A549 (cell line): ENCODE measurements at regions not wholly inside any gene's neighbourhood (a gene's known extent, or its start where the extent isn't known, plus 50 kb on each side); places are given as distances from the start of the nearest gene placed in this dataset.

ENCODE experiments used
- ATAC-seq, 2 experiments: fragments of 200-7000 bp in 1 of 2; fragments of >200 bp in 1 of 2; cut with Nextera tagmentation in 1 of 2; cut with Tn5 transposase in 1 of 2; 3 replicates each; pipeline versions ENCODE4 v1.8.0 to v1.9.1; 2018 to 2020; ENCODE audit warnings: mild to moderate bottlenecking in 1 of 2, moderate library complexity in 1 of 2
- CTCF ChIA-PET: fragments of 300-600 bp; sonication (Branson Sonifier 250); formaldehyde crosslinking; extraction: SDS; loops from one replicate; lab custom pipeline; 2021; ENCODE audit warnings: antibody characterized with exemption, inconsistent platforms; lab: Yijun Ruan, JAX
- POLR2A ChIA-PET: fragments of 350-600 bp; formaldehyde crosslinking; extraction: SDS; loops from one replicate; lab custom pipeline; 2021; ENCODE audit warnings: antibody characterized with exemption, inconsistent platforms; lab: Yijun Ruan, JAX
- DNase-seq, 2 experiments: peaks; one replicate each; pipeline versions ENCODE4 v3.0.0 to v3.0.0-alpha.2; 2011 to 2016; ENCODE audit warnings: low read depth in 1 of 2, low spot score in 1 of 2
- FAIRE-seq: peaks from 2 replicates; lab custom pipeline; 2011; peaks lifted over from hg19 to GRCh38; lab: Jason Lieb, UNC
- H3K27ac ChIP-seq, 2 experiments: fragments of >200 bp; sonication (Bioruptor Twin); formaldehyde crosslinking; 3 replicates each; pipeline ENCODE4 v1.5.1; 2016 to 2017
- H3K4me1 ChIP-seq: fragments of >200 bp; sonication (Bioruptor Twin); formaldehyde crosslinking; 3 replicates; pipeline ENCODE4 v1.6.1; 2016
- H3K4me2 ChIP-seq: fragments of >200 bp; sonication (Bioruptor Twin); formaldehyde crosslinking; 3 replicates; pipeline ENCODE4 v1.6.1; 2016
- H3K4me3 ChIP-seq: fragments of >200 bp; sonication (Bioruptor Twin); formaldehyde crosslinking; 3 replicates; pipeline ENCODE4 v1.5.1; 2016
- H3K9me3 ChIP-seq: fragments of >200 bp; sonication (Bioruptor Twin); formaldehyde crosslinking; 3 replicates; pipeline ENCODE4 v1.6.1; 2016
- CBX2 ChIP-seq: fragments of 200-600 bp; sonication (generic); IDR thresholded peaks from 2 replicates; pipeline ENCODE4 v1.6.1; 2016; ENCODE audit warnings: low read depth, mild to moderate bottlenecking, borderline replicate concordance
- CEBPB ChIP-seq, 2 experiments: fragments of >200 bp in 1 of 2; sonication (Bioruptor Twin) in 1 of 2; formaldehyde crosslinking in 1 of 2; IDR thresholded peaks; 2 replicates each; pipeline ENCODE4 v1.6.1; 2012 to 2016
- CHD4 ChIP-seq: fragments of 200-600 bp; sonication (generic); IDR thresholded peaks from 2 replicates; pipeline ENCODE4 v1.6.1; 2016; ENCODE audit warnings: antibody characterized with exemption, mild to moderate bottlenecking, borderline replicate concordance
- ESRRA ChIP-seq: fragments of 150-350 bp; IDR thresholded peaks from 2 replicates; pipeline ENCODE4 v1.6.1; 2014; ENCODE audit warnings: mild to moderate bottlenecking, low read length, borderline replicate concordance
- FOSL2 ChIP-seq, 2 experiments: fragments of 450-650 bp in 1 of 2; fragments of >200 bp in 1 of 2; sonication (Bioruptor Twin) in 1 of 2; formaldehyde crosslinking; IDR thresholded peaks; 2 replicates each; pipeline versions ENCODE4 v1.5.0 to v1.6.1; 2016 to 2020; ENCODE audit warnings: mild to moderate bottlenecking in 1 of 2, moderate library complexity in 1 of 2
- HDAC2 ChIP-seq: fragments of 200-600 bp; sonication (generic); IDR thresholded peaks from 2 replicates; pipeline ENCODE4 v1.6.1; 2016
- HOXB5 ChIP-seq: fragments of 250-450 bp; sonication (Bioruptor Pico); IDR thresholded peaks from 2 replicates; pipeline ENCODE4 v1.5.0; 2020; ENCODE audit warnings: mild to moderate bottlenecking, moderate library complexity
- JUN ChIP-seq, 2 experiments: fragments of >200 bp; sonication (Bioruptor Twin); formaldehyde crosslinking; IDR thresholded peaks; 2 replicates in 1 of 2; 3 replicates in 1 of 2; pipeline ENCODE4 v1.6.1; 2016 to 2017
- KDM1A ChIP-seq: fragments of 200-600 bp; sonication (generic); IDR thresholded peaks from 2 replicates; pipeline ENCODE4 v1.6.1; 2016; ENCODE audit warnings: low read depth, mild to moderate bottlenecking
- MYC ChIP-seq: IDR thresholded peaks from 2 replicates; pipeline ENCODE4 v1.6.1; 2012; ENCODE audit warnings: mild to moderate bottlenecking, inconsistent platforms, low read length, improper control_type of control experiment, borderline replicate concordance
- PHF8 ChIP-seq: fragments of 200-600 bp; sonication (generic); IDR thresholded peaks from 2 replicates; pipeline ENCODE4 v1.6.1; 2016; ENCODE audit warnings: low read depth, mild to moderate bottlenecking, antibody characterized with exemption, moderate library complexity, borderline replicate concordance
- POLR2A ChIP-seq: IDR thresholded peaks from 2 replicates; pipeline ENCODE4 v1.6.1; 2012; ENCODE audit warnings: mild to moderate bottlenecking, low read length
- POLR2AphosphoS2 ChIP-seq: conservative IDR thresholded peaks from 2 replicates; pipeline ENCODE4 v1.6.1; 2012; ENCODE audit warnings: low read length, improper control_type of control experiment, inconsistent platforms
- RCOR1 ChIP-seq: fragments of 150-350 bp; IDR thresholded peaks from 2 replicates; pipeline ENCODE4 v1.6.1; 2014; ENCODE audit warnings: antibody characterized with exemption, low read length, low read depth
- SMC3 ChIP-seq: fragments of >200 bp; sonication (Bioruptor Twin); formaldehyde crosslinking; IDR thresholded peaks from 3 replicates; pipeline ENCODE4 v1.6.1; 2018; ENCODE audit warnings: inconsistent platforms
- TP53 ChIP-seq: fragments of 250-450 bp; sonication (Bioruptor Pico); IDR thresholded peaks from 2 replicates; pipeline ENCODE4 v1.5.0; 2021; ENCODE audit warnings: mild to moderate bottlenecking, moderate library complexity
- WGBS: methylation state at CpG from one replicate; pipeline ENCODE4 v1.1.6; 2017; ENCODE audit errors: missing lambda C conversion rate; 5-methylcytosine and 5-hydroxymethylcytosine counted together
- TF ChIP-seq, protein P1 (sequence below): fragments of 450-650 bp; IDR thresholded peaks from 2 replicates; pipeline ENCODE4 v1.6.1; 2014; ENCODE audit warnings: antibody characterized with exemption
- TF ChIP-seq, protein P2 (sequence below): fragments of 200-600 bp; sonication (generic); IDR thresholded peaks from 2 replicates; pipeline ENCODE4 v1.6.1; 2016; ENCODE audit warnings: antibody characterized with exemption, mild to moderate bottlenecking, moderate library complexity
- TF ChIP-seq, protein P3 (sequence below): fragments of 250-450 bp; sonication (Bioruptor Pico); IDR thresholded peaks from 2 replicates; pipeline ENCODE4 v1.5.0; 2021; ENCODE audit warnings: mild to moderate bottlenecking, moderate library complexity, borderline replicate concordance
- TF ChIP-seq, protein P4 (sequence below): IDR thresholded peaks from 2 replicates; pipeline ENCODE4 v1.6.1; 2012
- TF ChIP-seq, protein P5 (sequence below): fragments of 150-350 bp; IDR thresholded peaks from 2 replicates; pipeline ENCODE4 v1.6.1; 2014; ENCODE audit warnings: low read depth, mild to moderate bottlenecking, low read length

DNA sequence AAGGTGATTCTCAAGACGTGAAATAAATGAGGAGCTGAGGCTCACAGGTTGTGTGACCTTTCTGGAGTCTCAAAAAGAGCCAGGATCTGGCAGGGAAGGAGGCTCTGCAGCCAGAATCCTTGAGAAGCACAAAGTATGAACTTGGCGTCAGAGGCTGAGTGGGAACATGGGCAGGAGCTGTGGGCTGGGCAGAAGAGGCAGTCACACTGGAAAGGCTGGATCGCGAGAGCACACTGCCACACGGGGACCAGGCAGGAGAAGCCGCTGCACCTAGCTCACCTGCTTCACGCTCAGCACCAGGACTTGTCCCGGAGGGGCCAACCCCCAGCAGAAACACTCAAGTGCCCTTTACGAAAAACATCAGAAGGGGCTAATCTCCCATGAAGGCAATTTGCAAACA is 535.0 kb downstream of the TNS3 start:
- H3K4me1 ChIP-seq, result no peaks in the 10 kb centered on the region
- TF ChIP-seq SMC3 (no peak), CEBPB (IDR thresholded peaks at IDR 0.05) (no peak), PHF8 (no peak), TP53 (CRISPR knock-in tag) (no peak), FOSL2 (IDR thresholded peaks at IDR 0.05) (no peak), FOSL2 (CRISPR knock-in tag; IDR thresholded peaks at IDR 0.05) (no peak), ESRRA (no peak), KDM1A (no peak), CHD4 (no peak)
- TF ChIP-seq, protein P1, sequence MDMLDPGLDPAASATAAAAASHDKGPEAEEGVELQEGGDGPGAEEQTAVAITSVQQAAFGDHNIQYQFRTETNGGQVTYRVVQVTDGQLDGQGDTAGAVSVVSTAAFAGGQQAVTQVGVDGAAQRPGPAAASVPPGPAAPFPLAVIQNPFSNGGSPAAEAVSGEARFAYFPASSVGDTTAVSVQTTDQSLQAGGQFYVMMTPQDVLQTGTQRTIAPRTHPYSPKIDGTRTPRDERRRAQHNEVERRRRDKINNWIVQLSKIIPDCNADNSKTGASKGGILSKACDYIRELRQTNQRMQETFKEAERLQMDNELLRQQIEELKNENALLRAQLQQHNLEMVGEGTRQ, result no peak
- TF ChIP-seq, all 56 proteins: peak for 0
- DNase-seq, result no peak
- no peak overlapping the region for H3K4me2 ChIP-seq
- no peak for FAIRE-seq
- no peak overlapping the region for H3K27ac ChIP-seq
- no peaks in the 10 kb centered on the region for H3K9me3 ChIP-seq
- POLR2A ChIA-PET, result no interaction called here
- CTCF ChIA-PET, result interaction anchor here (0.9 kb wide), 1 partner anchor 24 kb away, joined by 3 read pairs; no protein-coding TSS in a partner anchor
- 70% methylated on average over 9 of the region's 9 CpGs for WGBS
- ATAC-seq, result no peak
- no peak overlapping the region for H3K4me3 ChIP-seq

DNA sequence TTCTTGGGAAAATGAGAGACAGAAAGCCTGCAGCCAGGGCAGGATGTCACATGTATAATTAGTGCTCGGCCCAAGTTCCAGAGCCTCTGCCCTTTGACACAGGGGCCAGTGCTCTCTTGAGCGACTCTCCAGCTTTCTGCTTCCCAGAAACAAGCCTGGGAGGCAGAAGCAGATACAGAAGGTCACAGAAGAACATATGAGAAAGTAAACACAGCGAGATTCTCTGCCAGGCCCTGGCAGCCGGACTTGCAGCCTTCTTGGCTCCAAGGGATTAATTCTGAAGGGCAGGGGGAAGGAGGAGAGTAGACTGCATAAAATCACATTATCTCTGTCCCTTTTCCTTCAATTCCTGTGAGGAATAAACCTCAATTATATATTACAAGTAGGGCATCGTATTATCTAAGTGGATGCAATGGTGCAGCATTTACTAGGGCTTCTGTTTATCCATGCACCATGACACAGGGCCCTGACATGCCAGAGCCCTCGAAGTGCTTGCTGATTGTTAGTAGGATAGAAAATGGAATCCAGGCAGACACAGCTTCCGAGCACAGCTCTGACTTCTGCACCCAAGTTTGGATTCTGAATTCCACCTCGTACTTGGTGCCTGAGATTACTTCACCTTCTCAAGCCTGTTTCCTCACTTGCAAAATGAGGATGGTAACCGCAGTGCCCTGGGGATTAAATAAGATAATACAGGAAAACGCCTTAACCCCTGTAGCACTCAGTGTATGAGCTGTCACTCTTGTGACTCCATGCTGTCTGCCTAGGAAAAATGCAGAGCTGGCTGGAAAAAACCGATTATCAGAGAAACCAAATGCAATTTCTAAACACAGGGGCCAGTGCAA is 536.5 kb downstream of the TNS3 start:
- no peak for FAIRE-seq
- 48% methylated on average over 11 of the region's 11 CpGs for WGBS
- H3K9me3 ChIP-seq, result no peaks in the 10 kb centered on the region
- no peak for DNase-seq
- H3K4me3 ChIP-seq, result no peak overlapping the region
- TF ChIP-seq HOXB5 (CRISPR knock-in tag), result no peak
- CTCF ChIA-PET, result no interaction called here
- H3K27ac ChIP-seq, result no peak overlapping the region
- ATAC-seq, result no peak
- H3K4me1 ChIP-seq, result no peaks in the 10 kb centered on the region
- no peak overlapping the region for H3K4me2 ChIP-seq
- POLR2A ChIA-PET, result no interaction called here

DNA sequence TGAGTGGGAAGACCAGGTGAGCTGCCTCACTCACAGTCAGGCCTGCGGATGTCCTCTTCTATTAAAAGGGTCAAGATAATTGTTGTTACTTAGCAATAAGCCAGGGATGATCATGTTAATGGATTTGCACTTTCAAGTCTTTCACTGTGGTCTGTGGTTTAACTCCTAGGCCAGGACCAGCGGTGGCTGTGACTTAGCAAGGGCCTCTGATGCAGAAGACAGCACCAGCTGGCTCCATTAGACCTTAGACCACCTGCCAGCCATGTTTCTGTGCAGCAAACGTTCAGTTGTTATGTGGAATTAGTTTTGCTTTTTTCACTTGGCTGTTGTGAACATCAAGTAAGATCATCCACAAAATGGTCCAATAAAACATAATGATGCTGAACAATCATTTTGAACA is 537.3 kb downstream of the TNS3 start:
- POLR2A ChIA-PET, result no interaction called here
- H3K4me3 ChIP-seq, result no peak overlapping the region
- FAIRE-seq, result no peak
- DNase-seq, result no peak
- ATAC-seq, result no peak
- no peak overlapping the region for H3K4me2 ChIP-seq
- WGBS, result 37% methylated on average over 3 of the region's 3 CpGs
- H3K9me3 ChIP-seq, result no peaks in the 10 kb centered on the region
- CTCF ChIA-PET, result interaction anchor here (1.0 kb wide), 1 partner anchor 12 kb away, joined by 3 read pairs; no protein-coding TSS in a partner anchor
- H3K4me1 ChIP-seq, result no peaks in the 10 kb centered on the region
- H3K27ac ChIP-seq, result no peak overlapping the region
- TF ChIP-seq KDM1A, result no peak

DNA sequence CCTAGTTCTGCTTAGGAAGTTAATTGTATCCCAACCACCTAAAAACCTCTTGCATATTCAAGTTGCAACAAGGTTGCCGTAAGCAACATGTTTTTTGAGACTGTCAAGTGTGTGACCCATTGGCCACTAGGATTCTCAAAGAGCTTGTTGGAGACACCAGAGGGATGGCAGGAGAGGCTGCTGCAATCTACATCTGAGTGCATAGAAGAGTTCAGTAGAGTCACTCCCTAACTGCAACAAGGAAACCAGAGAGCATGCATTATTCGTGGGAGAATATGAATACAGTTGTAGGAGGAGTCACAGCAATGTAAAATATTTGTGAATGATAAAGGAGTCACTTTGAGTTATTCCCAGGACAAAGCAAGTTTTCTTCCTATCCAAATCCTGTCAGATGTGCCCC is 538.6 kb downstream of the TNS3 start:
- Histone ChIP-seq H3K27ac (no peak overlapping the region), H3K4me1 (no peaks in the 10 kb centered on the region), H3K4me3 (no peak overlapping the region), H3K4me2 (no peak overlapping the region), H3K9me3 (no peaks in the 10 kb centered on the region)
- ATAC-seq (no peak), FAIRE-seq (no peak), DNase-seq (no peak)
- WGBS, result 50% methylated on average over 2 of the region's 2 CpGs
- ChIA-PET CTCF (no interaction called here), POLR2A (no interaction called here)
- TF ChIP-seq POLR2AphosphoS2 (no peak), MYC (no peak), RCOR1 (no peak), JUN (IDR thresholded peaks at IDR 0.05) (no peak), POLR2A (no peak), CEBPB (IDR thresholded peaks at IDR 0.05) (no peak), CBX2 (no peak), HDAC2 (no peak), SMC3 (no peak)
- TF ChIP-seq, protein P2, sequence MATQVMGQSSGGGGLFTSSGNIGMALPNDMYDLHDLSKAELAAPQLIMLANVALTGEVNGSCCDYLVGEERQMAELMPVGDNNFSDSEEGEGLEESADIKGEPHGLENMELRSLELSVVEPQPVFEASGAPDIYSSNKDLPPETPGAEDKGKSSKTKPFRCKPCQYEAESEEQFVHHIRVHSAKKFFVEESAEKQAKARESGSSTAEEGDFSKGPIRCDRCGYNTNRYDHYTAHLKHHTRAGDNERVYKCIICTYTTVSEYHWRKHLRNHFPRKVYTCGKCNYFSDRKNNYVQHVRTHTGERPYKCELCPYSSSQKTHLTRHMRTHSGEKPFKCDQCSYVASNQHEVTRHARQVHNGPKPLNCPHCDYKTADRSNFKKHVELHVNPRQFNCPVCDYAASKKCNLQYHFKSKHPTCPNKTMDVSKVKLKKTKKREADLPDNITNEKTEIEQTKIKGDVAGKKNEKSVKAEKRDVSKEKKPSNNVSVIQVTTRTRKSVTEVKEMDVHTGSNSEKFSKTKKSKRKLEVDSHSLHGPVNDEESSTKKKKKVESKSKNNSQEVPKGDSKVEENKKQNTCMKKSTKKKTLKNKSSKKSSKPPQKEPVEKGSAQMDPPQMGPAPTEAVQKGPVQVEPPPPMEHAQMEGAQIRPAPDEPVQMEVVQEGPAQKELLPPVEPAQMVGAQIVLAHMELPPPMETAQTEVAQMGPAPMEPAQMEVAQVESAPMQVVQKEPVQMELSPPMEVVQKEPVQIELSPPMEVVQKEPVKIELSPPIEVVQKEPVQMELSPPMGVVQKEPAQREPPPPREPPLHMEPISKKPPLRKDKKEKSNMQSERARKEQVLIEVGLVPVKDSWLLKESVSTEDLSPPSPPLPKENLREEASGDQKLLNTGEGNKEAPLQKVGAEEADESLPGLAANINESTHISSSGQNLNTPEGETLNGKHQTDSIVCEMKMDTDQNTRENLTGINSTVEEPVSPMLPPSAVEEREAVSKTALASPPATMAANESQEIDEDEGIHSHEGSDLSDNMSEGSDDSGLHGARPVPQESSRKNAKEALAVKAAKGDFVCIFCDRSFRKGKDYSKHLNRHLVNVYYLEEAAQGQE, result no peak
- TF ChIP-seq, protein P3, sequence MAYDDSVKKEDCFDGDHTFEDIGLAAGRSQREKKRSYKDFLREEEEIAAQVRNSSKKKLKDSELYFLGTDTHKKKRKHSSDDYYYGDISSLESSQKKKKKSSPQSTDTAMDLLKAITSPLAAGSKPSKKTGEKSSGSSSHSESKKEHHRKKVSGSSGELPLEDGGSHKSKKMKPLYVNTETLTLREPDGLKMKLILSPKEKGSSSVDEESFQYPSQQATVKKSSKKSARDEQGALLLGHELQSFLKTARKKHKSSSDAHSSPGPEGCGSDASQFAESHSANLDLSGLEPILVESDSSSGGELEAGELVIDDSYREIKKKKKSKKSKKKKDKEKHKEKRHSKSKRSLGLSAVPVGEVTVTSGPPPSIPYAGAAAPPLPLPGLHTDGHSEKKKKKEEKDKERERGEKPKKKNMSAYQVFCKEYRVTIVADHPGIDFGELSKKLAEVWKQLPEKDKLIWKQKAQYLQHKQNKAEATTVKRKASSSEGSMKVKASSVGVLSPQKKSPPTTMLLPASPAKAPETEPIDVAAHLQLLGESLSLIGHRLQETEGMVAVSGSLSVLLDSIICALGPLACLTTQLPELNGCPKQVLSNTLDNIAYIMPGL, result no peak
- TF ChIP-seq, protein P4, sequence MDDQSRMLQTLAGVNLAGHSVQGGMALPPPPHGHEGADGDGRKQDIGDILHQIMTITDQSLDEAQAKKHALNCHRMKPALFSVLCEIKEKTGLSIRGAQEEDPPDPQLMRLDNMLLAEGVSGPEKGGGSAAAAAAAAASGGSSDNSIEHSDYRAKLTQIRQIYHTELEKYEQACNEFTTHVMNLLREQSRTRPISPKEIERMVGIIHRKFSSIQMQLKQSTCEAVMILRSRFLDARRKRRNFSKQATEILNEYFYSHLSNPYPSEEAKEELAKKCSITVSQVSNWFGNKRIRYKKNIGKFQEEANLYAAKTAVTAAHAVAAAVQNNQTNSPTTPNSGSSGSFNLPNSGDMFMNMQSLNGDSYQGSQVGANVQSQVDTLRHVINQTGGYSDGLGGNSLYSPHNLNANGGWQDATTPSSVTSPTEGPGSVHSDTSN, result no peak
- TF ChIP-seq, protein P5, sequence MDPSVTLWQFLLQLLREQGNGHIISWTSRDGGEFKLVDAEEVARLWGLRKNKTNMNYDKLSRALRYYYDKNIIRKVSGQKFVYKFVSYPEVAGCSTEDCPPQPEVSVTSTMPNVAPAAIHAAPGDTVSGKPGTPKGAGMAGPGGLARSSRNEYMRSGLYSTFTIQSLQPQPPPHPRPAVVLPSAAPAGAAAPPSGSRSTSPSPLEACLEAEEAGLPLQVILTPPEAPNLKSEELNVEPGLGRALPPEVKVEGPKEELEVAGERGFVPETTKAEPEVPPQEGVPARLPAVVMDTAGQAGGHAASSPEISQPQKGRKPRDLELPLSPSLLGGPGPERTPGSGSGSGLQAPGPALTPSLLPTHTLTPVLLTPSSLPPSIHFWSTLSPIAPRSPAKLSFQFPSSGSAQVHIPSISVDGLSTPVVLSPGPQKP, result no peak
